ENCODE measurements at regions not wholly inside any gene's neighbourhood (a gene's known extent, or its start where the extent isn't known, plus 50 kb on each side); places are given as distances from the start of the nearest gene placed in this dataset.

DNA sequence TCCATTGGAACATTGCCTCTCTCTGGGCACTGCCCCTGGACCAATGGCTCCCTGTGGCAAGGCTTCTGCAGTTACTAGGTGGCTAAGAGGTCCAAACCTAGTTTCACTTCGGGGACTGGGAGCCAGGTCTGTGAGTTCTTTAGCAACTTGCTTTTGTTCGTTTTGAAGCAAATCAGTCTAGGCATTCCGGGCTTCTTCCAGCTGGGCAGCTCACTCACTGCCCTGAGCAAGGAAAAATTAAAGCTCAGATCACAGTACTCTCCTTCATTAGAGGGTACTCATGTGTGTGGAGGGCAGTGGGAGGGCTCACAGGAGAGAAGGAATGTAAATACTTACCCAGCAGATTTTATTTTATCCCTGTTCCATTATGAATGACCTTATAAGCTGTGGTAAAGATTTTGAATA, 80.3 kb downstream of the SPP2 start:
- H3K27ac ChIP-seq (replicated peaks) = no peak overlapping the region
- H3K4me3 ChIP-seq (replicated peaks; ENCODE audit: insufficient read depth, low read length) = no peak overlapping the region
- H3K27me3 ChIP-seq (ENCODE audit: insufficient read depth, poor library complexity, severe bottlenecking) = no peaks in the 10 kb centered on the region
- TF ChIP-seq, protein P1, sequence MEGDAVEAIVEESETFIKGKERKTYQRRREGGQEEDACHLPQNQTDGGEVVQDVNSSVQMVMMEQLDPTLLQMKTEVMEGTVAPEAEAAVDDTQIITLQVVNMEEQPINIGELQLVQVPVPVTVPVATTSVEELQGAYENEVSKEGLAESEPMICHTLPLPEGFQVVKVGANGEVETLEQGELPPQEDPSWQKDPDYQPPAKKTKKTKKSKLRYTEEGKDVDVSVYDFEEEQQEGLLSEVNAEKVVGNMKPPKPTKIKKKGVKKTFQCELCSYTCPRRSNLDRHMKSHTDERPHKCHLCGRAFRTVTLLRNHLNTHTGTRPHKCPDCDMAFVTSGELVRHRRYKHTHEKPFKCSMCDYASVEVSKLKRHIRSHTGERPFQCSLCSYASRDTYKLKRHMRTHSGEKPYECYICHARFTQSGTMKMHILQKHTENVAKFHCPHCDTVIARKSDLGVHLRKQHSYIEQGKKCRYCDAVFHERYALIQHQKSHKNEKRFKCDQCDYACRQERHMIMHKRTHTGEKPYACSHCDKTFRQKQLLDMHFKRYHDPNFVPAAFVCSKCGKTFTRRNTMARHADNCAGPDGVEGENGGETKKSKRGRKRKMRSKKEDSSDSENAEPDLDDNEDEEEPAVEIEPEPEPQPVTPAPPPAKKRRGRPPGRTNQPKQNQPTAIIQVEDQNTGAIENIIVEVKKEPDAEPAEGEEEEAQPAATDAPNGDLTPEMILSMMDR (IDR thresholded peaks at IDR 0.05; ENCODE audit: insufficient read depth, low read length) = no peak
- no peak for TF ChIP-seq SPI1 (IDR thresholded peaks at IDR 0.05; ENCODE audit: borderline replicate concordance, low read depth)
- TF ChIP-seq POLR2AphosphoS5 (IDR thresholded peaks at IDR 0.05; ENCODE audit: low read depth) = no peak
- TF ChIP-seq GABPA (IDR thresholded peaks at IDR 0.05; ENCODE audit: low read depth) = no peak
- TF ChIP-seq, protein P2, sequence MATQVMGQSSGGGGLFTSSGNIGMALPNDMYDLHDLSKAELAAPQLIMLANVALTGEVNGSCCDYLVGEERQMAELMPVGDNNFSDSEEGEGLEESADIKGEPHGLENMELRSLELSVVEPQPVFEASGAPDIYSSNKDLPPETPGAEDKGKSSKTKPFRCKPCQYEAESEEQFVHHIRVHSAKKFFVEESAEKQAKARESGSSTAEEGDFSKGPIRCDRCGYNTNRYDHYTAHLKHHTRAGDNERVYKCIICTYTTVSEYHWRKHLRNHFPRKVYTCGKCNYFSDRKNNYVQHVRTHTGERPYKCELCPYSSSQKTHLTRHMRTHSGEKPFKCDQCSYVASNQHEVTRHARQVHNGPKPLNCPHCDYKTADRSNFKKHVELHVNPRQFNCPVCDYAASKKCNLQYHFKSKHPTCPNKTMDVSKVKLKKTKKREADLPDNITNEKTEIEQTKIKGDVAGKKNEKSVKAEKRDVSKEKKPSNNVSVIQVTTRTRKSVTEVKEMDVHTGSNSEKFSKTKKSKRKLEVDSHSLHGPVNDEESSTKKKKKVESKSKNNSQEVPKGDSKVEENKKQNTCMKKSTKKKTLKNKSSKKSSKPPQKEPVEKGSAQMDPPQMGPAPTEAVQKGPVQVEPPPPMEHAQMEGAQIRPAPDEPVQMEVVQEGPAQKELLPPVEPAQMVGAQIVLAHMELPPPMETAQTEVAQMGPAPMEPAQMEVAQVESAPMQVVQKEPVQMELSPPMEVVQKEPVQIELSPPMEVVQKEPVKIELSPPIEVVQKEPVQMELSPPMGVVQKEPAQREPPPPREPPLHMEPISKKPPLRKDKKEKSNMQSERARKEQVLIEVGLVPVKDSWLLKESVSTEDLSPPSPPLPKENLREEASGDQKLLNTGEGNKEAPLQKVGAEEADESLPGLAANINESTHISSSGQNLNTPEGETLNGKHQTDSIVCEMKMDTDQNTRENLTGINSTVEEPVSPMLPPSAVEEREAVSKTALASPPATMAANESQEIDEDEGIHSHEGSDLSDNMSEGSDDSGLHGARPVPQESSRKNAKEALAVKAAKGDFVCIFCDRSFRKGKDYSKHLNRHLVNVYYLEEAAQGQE (IDR thresholded peaks at IDR 0.05; ENCODE audit: insufficient replicate concordance, low read depth) = no peak
- DNase-seq (ENCODE audit: low read depth in 1 of 2, low spot score in 1 of 2) = no peak

DNA sequence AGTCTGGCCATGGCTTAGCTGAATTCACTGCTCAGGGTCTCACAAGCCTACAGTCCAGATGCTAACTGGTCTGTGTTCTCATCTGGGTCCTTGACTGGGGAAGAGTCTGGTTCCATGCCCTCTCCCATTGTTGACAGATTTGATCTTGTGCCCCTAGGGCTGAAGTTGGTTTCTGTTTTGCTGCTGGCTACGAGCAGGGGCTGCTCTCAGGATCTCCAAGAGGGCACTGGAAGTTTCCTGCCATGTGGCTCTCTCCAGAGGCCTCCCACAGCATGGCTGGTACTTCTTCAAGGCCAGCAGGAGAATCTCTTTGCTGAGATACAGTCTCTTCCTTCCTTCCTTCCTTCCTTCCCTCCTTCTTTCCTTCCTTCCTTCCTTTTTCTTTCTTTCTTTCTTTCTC, 78.1 kb downstream of the SPP2 start:
- Histone ChIP-seq H3K27ac (replicated peaks) (no peak overlapping the region), H3K27me3 (ENCODE audit: insufficient read depth, poor library complexity, severe bottlenecking) (no peaks in the 10 kb centered on the region), H3K4me3 (replicated peaks; ENCODE audit: insufficient read depth, low read length) (no peak overlapping the region)
- DNase-seq (ENCODE audit: low read depth in 1 of 2, low spot score in 1 of 2) = no peak
- TF ChIP-seq, protein P2 (IDR thresholded peaks at IDR 0.05; ENCODE audit: insufficient replicate concordance, low read depth) = no peak
- no peak for TF ChIP-seq SPI1 (IDR thresholded peaks at IDR 0.05; ENCODE audit: borderline replicate concordance, low read depth)
- no peak for TF ChIP-seq GABPA (IDR thresholded peaks at IDR 0.05; ENCODE audit: low read depth)
- TF ChIP-seq, protein P1 (IDR thresholded peaks at IDR 0.05; ENCODE audit: insufficient read depth, low read length) = no peak
- TF ChIP-seq POLR2AphosphoS5 (IDR thresholded peaks at IDR 0.05; ENCODE audit: low read depth) = no peak
